Activated CD4-positive, alpha-beta T cell treated with anti-CD3 and anti-CD28 coated beads for 36 hours (primary cell): ENCODE measurements at regions not wholly inside any gene's neighbourhood (a gene's known extent, or its start where the extent isn't known, plus 50 kb on each side); places are given as distances from the start of the nearest gene placed in this dataset.

Source experiments
- ATAC-seq: fragments of 200-7000 bp; cut with Tn5 transposase; one replicate; pipeline ENCODE4 v1.10.0; 2021; ENCODE audit warnings: mild to moderate bottlenecking, moderate library complexity
- CTCF ChIA-PET: fragments of 350-600 bp; sonication (Branson Sonifier 250); formaldehyde crosslinking; loops from one replicate; lab custom pipeline; 2021; ENCODE audit warnings: antibody characterized with exemption; lab: Charles Lee
- POLR2A ChIA-PET: fragments of 350-600 bp; sonication (Branson Sonifier 250); formaldehyde crosslinking; loops from one replicate; lab custom pipeline; 2021; ENCODE audit warnings: antibody characterized with exemption, inconsistent platforms; lab: Charles Lee
- DNase-seq: peaks from one replicate; pipeline ENCODE4 v3.0.0-alpha.2; 2020
- H3K27ac Mint-ChIP-seq: one replicate; pipeline ENCODE4 v1.8.0; 2021; ENCODE audit warnings: mixed read lengths
- H3K27me3 Mint-ChIP-seq: one replicate; pipeline ENCODE4 v1.8.0; 2021; ENCODE audit warnings: mixed read lengths
- H3K36me3 Mint-ChIP-seq: one replicate; pipeline ENCODE4 v1.8.0; 2021; ENCODE audit warnings: low read depth, mixed read lengths
- H3K4me1 Mint-ChIP-seq: one replicate; pipeline ENCODE4 v1.8.0; 2021; ENCODE audit warnings: mixed read lengths
- H3K4me3 Mint-ChIP-seq: one replicate; pipeline ENCODE4 v1.8.0; 2021; ENCODE audit warnings: mild to moderate bottlenecking, moderate library complexity, mixed read lengths
- H3K9me3 Mint-ChIP-seq: one replicate; pipeline ENCODE4 v1.8.0; 2021; ENCODE audit warnings: low read depth, mixed read lengths
- intact Hi-C, 2 experiments: fragments of 100-400 bp; cut with DNase I in 1 of 2; cut with micrococcal nuclease in 1 of 2; formaldehyde crosslinking; loops; one replicate each; pipeline versions ENCODE4 v1.14.2 to v1.15.1; 2022 to 2024; cut with DNase I, micrococcal nuclease

- DNase-seq: no peak
- CTCF ChIA-PET: interaction anchor here (0.6 to 0.8 kb wide), 2 partner anchors 54 to 446 kb away, joined by 3 read pairs; no protein-coding TSS in a partner anchor
- Mint-ChIP-seq H3K4me3 (no peak overlapping the region), H3K27ac (no peak overlapping the region), H3K9me3 (no peaks in the 10 kb centered on the region), H3K36me3 (no peaks in the 10 kb centered on the region), H3K4me1 (peaks cover 4% of the 10 kb centered on the region), H3K27me3 (peaks cover 13% of the 10 kb centered on the region)
- POLR2A ChIA-PET: no interaction called here
- ATAC-seq: no peak
- intact Hi-C loops: no loop called here
Observed at GRCh38 chr7:25662841-25663800, 434.8 kb upstream of the NPVF start.

DNA sequence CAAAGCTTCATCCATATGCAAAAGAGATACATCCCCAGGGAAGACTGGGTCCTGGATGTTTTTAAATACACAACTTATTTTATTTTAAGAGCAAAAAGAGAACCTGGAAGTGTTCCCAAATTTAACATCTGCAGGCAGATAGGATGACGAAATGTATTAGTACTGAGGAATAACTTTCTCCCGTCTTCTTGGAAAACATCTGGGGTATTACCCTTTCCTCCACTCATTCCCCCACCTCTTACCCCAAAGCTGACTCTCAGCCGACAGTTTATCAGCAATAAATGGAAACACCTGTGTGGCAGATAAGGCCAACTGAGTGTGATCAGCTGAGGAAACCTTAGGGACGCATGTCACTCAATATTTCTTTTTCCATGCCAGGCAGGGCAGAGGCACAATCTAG lies 435.6 kb upstream of the NPVF start:
- H3K4me1 Mint-ChIP-seq: peaks cover 4% of the 10 kb centered on the region
- POLR2A ChIA-PET: no interaction called here
- DNase-seq: no peak

GRCh38 chr7:25664593-25664992 lies 436.3 kb upstream of the NPVF start:
- Mint-ChIP-seq H3K9me3 (no peaks in the 10 kb centered on the region), H3K4me3 (no peak overlapping the region), H3K27ac (no peak overlapping the region), H3K36me3 (no peaks in the 10 kb centered on the region), H3K27me3 (peaks cover 13% of the 10 kb centered on the region), H3K4me1 (peaks cover 4% of the 10 kb centered on the region)
- DNase-seq: no peak
- POLR2A ChIA-PET: no interaction called here
- CTCF ChIA-PET: no interaction called here
- no peak for ATAC-seq
- intact Hi-C loops: no loop called here

More for the DNA sequence above, 435.6 kb upstream of the NPVF start:
- ATAC-seq: no peak
- intact Hi-C loops: no loop called here
- H3K9me3 Mint-ChIP-seq: no peaks in the 10 kb centered on the region
- H3K27me3 Mint-ChIP-seq: peaks cover 13% of the 10 kb centered on the region
- CTCF ChIA-PET: no interaction called here
- no peak overlapping the region for H3K4me3 Mint-ChIP-seq
- H3K36me3 Mint-ChIP-seq: no peaks in the 10 kb centered on the region
- H3K27ac Mint-ChIP-seq: no peak overlapping the region

- Mint-ChIP-seq H3K27me3 (peaks cover 13% of the 10 kb centered on the region), H3K4me3 (no peak overlapping the region), H3K9me3 (no peaks in the 10 kb centered on the region), H3K4me1 (peaks cover 4% of the 10 kb centered on the region), H3K36me3 (no peaks in the 10 kb centered on the region), H3K27ac (no peak overlapping the region)
- ATAC-seq (no peak), DNase-seq (no peak)
- intact Hi-C loops: no loop called here
- ChIA-PET CTCF (no interaction called here), POLR2A (no interaction called here)
Observed at GRCh38 chr7:25665374-25665773, 437.1 kb upstream of the NPVF start.

GRCh38 chr7:25665903-25666670 lies 437.8 kb upstream of the NPVF start:
- CTCF ChIA-PET: no interaction called here
- POLR2A ChIA-PET: no interaction called here
- no peak overlapping the region for H3K4me3 Mint-ChIP-seq
- ATAC-seq (no peak), DNase-seq (no peak)
- H3K27ac Mint-ChIP-seq: no peak overlapping the region
- peaks cover 4% of the 10 kb centered on the region for H3K4me1 Mint-ChIP-seq
- H3K36me3 Mint-ChIP-seq: no peaks in the 10 kb centered on the region
- intact Hi-C loops: no loop called here
- H3K27me3 Mint-ChIP-seq: peaks cover 13% of the 10 kb centered on the region
- H3K9me3 Mint-ChIP-seq: no peaks in the 10 kb centered on the region

- H3K36me3 Mint-ChIP-seq: no peaks in the 10 kb centered on the region
- H3K27ac Mint-ChIP-seq: no peak overlapping the region
- intact Hi-C loops: no loop called here
- ATAC-seq (no peak), DNase-seq (no peak)
- peaks cover 13% of the 10 kb centered on the region for H3K27me3 Mint-ChIP-seq
- peaks cover 4% of the 10 kb centered on the region for H3K4me1 Mint-ChIP-seq
- POLR2A ChIA-PET: no interaction called here
- no peaks in the 10 kb centered on the region for H3K9me3 Mint-ChIP-seq
- CTCF ChIA-PET: no interaction called here
- no peak overlapping the region for H3K4me3 Mint-ChIP-seq
Observed at GRCh38 chr7:25666671-25667060, 438.4 kb upstream of the NPVF start.

GRCh38 chr7:25669281-25669781 lies 441.0 kb upstream of the NPVF start:
- Mint-ChIP-seq H3K4me1 (peaks cover 4% of the 10 kb centered on the region), H3K27me3 (peaks cover 9% of the 10 kb centered on the region), H3K9me3 (no peaks in the 10 kb centered on the region), H3K4me3 (no peak overlapping the region), H3K27ac (no peak overlapping the region), H3K36me3 (no peaks in the 10 kb centered on the region)
- DNase-seq (no peak), ATAC-seq (no peak)
- intact Hi-C loops: no loop called here
- CTCF ChIA-PET: no interaction called here
- POLR2A ChIA-PET: no interaction called here

DNA sequence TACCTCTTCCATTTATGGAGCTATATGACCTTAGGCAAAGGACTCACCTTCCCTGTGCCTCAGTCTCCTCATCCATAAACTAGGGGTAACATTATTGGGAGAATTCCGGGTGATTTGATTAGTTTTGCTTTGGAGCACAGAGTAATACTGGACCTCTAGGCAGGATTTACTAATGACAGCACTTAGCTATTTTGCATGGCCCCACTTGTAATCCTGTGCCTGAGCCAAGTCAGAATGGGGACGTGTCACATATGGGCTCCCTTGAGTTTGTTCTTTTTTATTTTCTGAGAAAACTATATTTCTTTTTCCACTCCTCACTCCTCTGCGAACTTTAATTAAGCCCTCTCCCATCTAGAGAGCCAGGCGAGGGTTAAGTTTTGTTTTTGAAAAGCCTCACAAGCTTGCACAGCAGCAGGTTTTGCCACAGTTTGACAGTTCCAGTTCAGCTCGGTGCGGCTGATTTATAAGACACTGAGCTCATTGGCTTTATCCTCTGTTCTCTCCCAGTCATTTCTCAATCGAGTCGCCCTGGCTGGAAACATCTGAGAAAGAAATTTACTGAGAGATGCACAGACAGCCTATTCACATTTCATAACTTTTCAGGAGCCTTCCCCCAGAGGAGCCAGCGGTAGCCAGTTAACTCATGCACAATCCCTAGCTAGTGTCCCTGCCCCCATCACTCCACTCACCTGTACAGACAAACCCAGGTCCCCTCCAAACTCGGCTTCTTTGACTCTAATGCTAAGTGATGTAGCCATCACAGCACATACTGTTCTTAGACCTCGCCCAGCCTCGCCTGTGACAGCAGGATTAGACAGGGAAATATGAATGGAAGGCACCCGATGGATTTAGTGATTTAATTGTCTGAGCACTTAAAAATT lies 441.9 kb upstream of the NPVF start:
- DNase-seq (no peak), ATAC-seq (no peak)
- ChIA-PET CTCF (interaction anchor here (0.7 to 1.4 kb wide), 2 partner anchors 9 to 337 kb away, joined by 3 to 4 read pairs; no protein-coding TSS in a partner anchor), POLR2A (no interaction called here)
- no peak overlapping the region for H3K4me3 Mint-ChIP-seq
- no peaks in the 10 kb centered on the region for H3K9me3 Mint-ChIP-seq
- peaks cover 5% of the 10 kb centered on the region for H3K27me3 Mint-ChIP-seq
- no peaks in the 10 kb centered on the region for H3K36me3 Mint-ChIP-seq
- intact Hi-C loops: no loop called here
- no peaks in the 10 kb centered on the region for H3K4me1 Mint-ChIP-seq
- no peak overlapping the region for H3K27ac Mint-ChIP-seq

DNA sequence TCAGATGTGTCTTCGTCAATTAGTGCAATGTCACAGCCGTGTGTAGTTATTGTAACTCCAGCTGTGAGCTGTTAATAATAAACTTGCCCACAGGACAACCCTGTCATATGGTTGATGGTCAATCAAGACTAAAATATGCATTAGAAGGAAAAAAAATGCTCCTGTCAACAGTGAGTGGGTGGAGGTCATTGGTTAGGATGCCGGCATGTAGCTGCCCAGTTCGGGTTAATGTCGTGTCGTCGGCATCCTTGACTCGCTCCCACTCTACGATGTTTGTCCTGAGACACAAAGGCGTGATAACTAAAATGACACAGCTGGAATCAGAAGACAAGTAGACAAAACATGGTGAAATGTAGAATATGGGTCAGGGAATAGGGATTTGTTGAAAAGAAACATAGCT lies 442.8 kb upstream of the NPVF start:
- DNase-seq: no peak
- Mint-ChIP-seq H3K27ac (no peak overlapping the region), H3K9me3 (no peaks in the 10 kb centered on the region), H3K27me3 (no peaks in the 10 kb centered on the region), H3K4me3 (no peak overlapping the region), H3K4me1 (no peaks in the 10 kb centered on the region), H3K36me3 (no peaks in the 10 kb centered on the region)
- CTCF ChIA-PET: interaction anchor here (1.4 kb wide), 1 partner anchor 10 kb away, joined by 4 read pairs; no protein-coding TSS in a partner anchor
- POLR2A ChIA-PET: no interaction called here
- no peak for ATAC-seq
- intact Hi-C loops: no loop called here

GRCh38 chr7:25672496-25672895 lies 444.2 kb upstream of the NPVF start:
- Mint-ChIP-seq H3K27me3 (no peaks in the 10 kb centered on the region), H3K4me1 (no peaks in the 10 kb centered on the region), H3K36me3 (no peaks in the 10 kb centered on the region), H3K9me3 (no peaks in the 10 kb centered on the region), H3K4me3 (no peak overlapping the region), H3K27ac (no peak overlapping the region)
- no peak for ATAC-seq
- CTCF ChIA-PET: no interaction called here
- POLR2A ChIA-PET: no interaction called here
- intact Hi-C loops: no loop called here
- no peak for DNase-seq
